Mesendoderm (in vitro differentiated cells): ENCODE measurements at regions not wholly inside any gene's neighbourhood (a gene's known extent, or its start where the extent isn't known, plus 50 kb on each side); places are given as distances from the start of the nearest gene placed in this dataset.

Experiments used
- DNase-seq: peaks from one replicate; pipeline ENCODE4 v3.0.0; 2013
- H2AK5ac ChIP-seq: 2 replicates; pipeline ENCODE4 v1.6.1; 2013; ENCODE audit warnings: low read length, inconsistent platforms
- H2BK120ac ChIP-seq: 2 replicates; pipeline ENCODE4 v1.6.1; 2013; ENCODE audit warnings: low read depth, mild to moderate bottlenecking, low read length, moderate library complexity, mixed read lengths
- H2BK15ac ChIP-seq: replicated peaks from 2 replicates; pipeline ENCODE4 v1.6.1; 2013; ENCODE audit warnings: low read depth, mild to moderate bottlenecking, moderate library complexity
- H2BK5ac ChIP-seq: 2 replicates; pipeline ENCODE4 v1.6.1; 2013; ENCODE audit warnings: low read length, inconsistent platforms
- H3K18ac ChIP-seq: 2 replicates; pipeline ENCODE4 v1.6.1; 2013; ENCODE audit warnings: mild to moderate bottlenecking, low read length, mixed read lengths
- H3K23ac ChIP-seq: one replicate; pipeline ENCODE4 v1.6.1; 2013; ENCODE audit warnings: low read length
- H3K27ac ChIP-seq: 2 replicates; pipeline ENCODE4 v1.5.1; 2013; ENCODE audit warnings: low read depth, mild to moderate bottlenecking, inconsistent platforms, low read length, moderate library complexity
- H3K27me3 ChIP-seq: 2 replicates; pipeline ENCODE4 v1.6.1; 2013; ENCODE audit warnings: low read length, control low read depth, mild to moderate bottlenecking, inconsistent platforms; ENCODE audit not compliant: insufficient read depth, poor library complexity
- H3K36me3 ChIP-seq: 2 replicates; pipeline ENCODE4 v1.6.1; 2013; ENCODE audit warnings: low read length, inconsistent platforms; ENCODE audit not compliant: control insufficient read depth, insufficient read depth
- H3K4ac ChIP-seq: one replicate; pipeline ENCODE4 v1.6.1; 2013; ENCODE audit warnings: low read depth, mild to moderate bottlenecking, low read length, moderate library complexity
- H3K4me1 ChIP-seq: 2 replicates; pipeline ENCODE4 v1.6.1; 2013; ENCODE audit warnings: low read depth, low read length, inconsistent platforms; ENCODE audit not compliant: control insufficient read depth
- H3K4me2 ChIP-seq: 2 replicates; pipeline ENCODE4 v1.6.1; 2013; ENCODE audit warnings: low read length
- H3K4me3 ChIP-seq: 2 replicates; pipeline ENCODE4 v1.5.1; 2013; ENCODE audit warnings: mild to moderate bottlenecking, low read length
- H3K56ac ChIP-seq: one replicate; pipeline ENCODE4 v1.6.1; 2013; ENCODE audit warnings: low read length
- H3K79me1 ChIP-seq: 2 replicates; pipeline ENCODE4 v1.6.1; 2013; ENCODE audit warnings: low read length, inconsistent platforms
- H3K79me2 ChIP-seq: 2 replicates; pipeline ENCODE4 v1.6.1; 2013; ENCODE audit warnings: mild to moderate bottlenecking, low read length; ENCODE audit not compliant: control insufficient read depth, insufficient read depth
- H3K9ac ChIP-seq: 2 replicates; pipeline ENCODE4 v1.6.1; 2013; ENCODE audit warnings: low read length, inconsistent platforms
- H4K5ac ChIP-seq: one replicate; pipeline ENCODE4 v1.6.1; 2013; ENCODE audit warnings: low read length
- H4K8ac ChIP-seq: one replicate; pipeline ENCODE4 v1.6.1; 2013; ENCODE audit warnings: low read depth, mild to moderate bottlenecking, control low read depth, low read length, moderate library complexity
- WGBS: extraction: QIAGEN DNeasy Blood & Tissue Kit; methylation state at CpG from one replicate; pipeline ENCODE4 v1.1.7; 2013; ENCODE audit warnings: low lambda C conversion rate, missing lambda C conversion rate; ENCODE audit not compliant: insufficient coverage; ENCODE audit errors: extremely low coverage; 5-methylcytosine and 5-hydroxymethylcytosine counted together

GRCh38 chr15:79168922-79169456, 78.4 kb upstream of the RASGRF1 start:
- no peak overlapping the region for H4K8ac ChIP-seq
- H2BK5ac ChIP-seq: no peak overlapping the region
- no peak overlapping the region for H2BK15ac ChIP-seq
- H3K4me1 ChIP-seq: peaks cover 14% of the 10 kb centered on the region
- WGBS: no CpG with 5 or more reads among the region's 6 CpGs
- no peak overlapping the region for H3K4ac ChIP-seq
- H3K4me2 ChIP-seq: no peak overlapping the region
- no peak overlapping the region for H3K27ac ChIP-seq
- no peak overlapping the region for H3K4me3 ChIP-seq
- no peak overlapping the region for H3K9ac ChIP-seq
- H2AK5ac ChIP-seq: no peak overlapping the region
- no peak overlapping the region for H4K5ac ChIP-seq
- no peak overlapping the region for H3K18ac ChIP-seq
- H3K79me2 ChIP-seq: no peaks in the 10 kb centered on the region
- H3K36me3 ChIP-seq: no peaks in the 10 kb centered on the region
- H2BK120ac ChIP-seq: no peak overlapping the region
- peak; percentile 95 for DNase-seq
- H3K23ac ChIP-seq: peak overlapping the region; percentile 57
- H3K27me3 ChIP-seq: no peaks in the 10 kb centered on the region
- H3K56ac ChIP-seq: peak overlapping the region; percentile 38
- no peaks in the 10 kb centered on the region for H3K79me1 ChIP-seq

- no peak overlapping the region for H3K56ac ChIP-seq
- no CpG with 5 or more reads among the region's 2 CpGs for WGBS
- no peak overlapping the region for H3K23ac ChIP-seq
- H3K9ac ChIP-seq: no peak overlapping the region
- no peak overlapping the region for H3K4ac ChIP-seq
- no peak overlapping the region for H2AK5ac ChIP-seq
- DNase-seq: no peak
- H3K18ac ChIP-seq: no peak overlapping the region
- H3K79me1 ChIP-seq: no peaks in the 10 kb centered on the region
- no peak overlapping the region for H3K27ac ChIP-seq
- H2BK15ac ChIP-seq: no peak overlapping the region
- H3K4me1 ChIP-seq: peaks cover 14% of the 10 kb centered on the region
- H3K36me3 ChIP-seq: no peaks in the 10 kb centered on the region
- no peak overlapping the region for H4K8ac ChIP-seq
- H3K79me2 ChIP-seq: no peaks in the 10 kb centered on the region
- no peak overlapping the region for H3K4me2 ChIP-seq
- no peak overlapping the region for H2BK5ac ChIP-seq
- H3K27me3 ChIP-seq: no peaks in the 10 kb centered on the region
- H2BK120ac ChIP-seq: no peak overlapping the region
- H4K5ac ChIP-seq: no peak overlapping the region
- H3K4me3 ChIP-seq: no peak overlapping the region
Observed at GRCh38 chr15:79167776-79168175, 77.2 kb upstream of the RASGRF1 start.

- no peaks in the 10 kb centered on the region for H3K36me3 ChIP-seq
- H3K9ac ChIP-seq: no peak overlapping the region
- no peaks in the 10 kb centered on the region for H3K79me1 ChIP-seq
- H4K8ac ChIP-seq: no peak overlapping the region
- H3K79me2 ChIP-seq: no peaks in the 10 kb centered on the region
- no peak overlapping the region for H3K56ac ChIP-seq
- no peak overlapping the region for H2BK5ac ChIP-seq
- no peak overlapping the region for H2BK120ac ChIP-seq
- no CpG with 5 or more reads among the region's 5 CpGs for WGBS
- H3K4me2 ChIP-seq: no peak overlapping the region
- H3K27me3 ChIP-seq: no peaks in the 10 kb centered on the region
- H3K27ac ChIP-seq: no peak overlapping the region
- no peak overlapping the region for H2AK5ac ChIP-seq
- H3K23ac ChIP-seq: no peak overlapping the region
- H3K4ac ChIP-seq: no peak overlapping the region
- DNase-seq: peak; percentile 3
- H3K18ac ChIP-seq: no peak overlapping the region
- H2BK15ac ChIP-seq: no peak overlapping the region
- H3K4me3 ChIP-seq: no peak overlapping the region
- no peak overlapping the region for H4K5ac ChIP-seq
- H3K4me1 ChIP-seq: peaks cover 7% of the 10 kb centered on the region
Observed at GRCh38 chr15:79166311-79166955, 75.9 kb upstream of the RASGRF1 start.

GRCh38 chr15:79164465-79164864, 73.9 kb upstream of the RASGRF1 start:
- no peak overlapping the region for H2BK120ac ChIP-seq
- H4K5ac ChIP-seq: no peak overlapping the region
- no peak for DNase-seq
- no peak overlapping the region for H3K56ac ChIP-seq
- no peaks in the 10 kb centered on the region for H3K79me1 ChIP-seq
- no peak overlapping the region for H3K4me2 ChIP-seq
- H3K79me2 ChIP-seq: no peaks in the 10 kb centered on the region
- no peaks in the 10 kb centered on the region for H3K36me3 ChIP-seq
- WGBS: no CpG with 5 or more reads among the region's 4 CpGs
- no peak overlapping the region for H3K23ac ChIP-seq
- no peak overlapping the region for H2BK5ac ChIP-seq
- no peak overlapping the region for H3K4ac ChIP-seq
- H3K9ac ChIP-seq: no peak overlapping the region
- no peak overlapping the region for H2BK15ac ChIP-seq
- no peak overlapping the region for H3K18ac ChIP-seq
- H3K27me3 ChIP-seq: no peaks in the 10 kb centered on the region
- no peak overlapping the region for H4K8ac ChIP-seq
- H2AK5ac ChIP-seq: no peak overlapping the region
- H3K4me1 ChIP-seq: peaks cover 4% of the 10 kb centered on the region
- no peak overlapping the region for H3K27ac ChIP-seq
- no peak overlapping the region for H3K4me3 ChIP-seq

GRCh38 chr15:79164043-79164442, 73.5 kb upstream of the RASGRF1 start:
- Histone ChIP-seq H3K36me3 (no peaks in the 10 kb centered on the region), H4K8ac (no peak overlapping the region), H3K4me2 (no peak overlapping the region), H2AK5ac (no peak overlapping the region), H3K27me3 (no peaks in the 10 kb centered on the region), H2BK120ac (no peak overlapping the region), H3K9ac (no peak overlapping the region), H3K4ac (no peak overlapping the region), H2BK5ac (no peak overlapping the region), H3K4me1 (peaks cover under 1% of the 10 kb centered on the region), H3K79me2 (no peaks in the 10 kb centered on the region), H3K4me3 (no peak overlapping the region), H2BK15ac (no peak overlapping the region), H3K56ac (no peak overlapping the region), H4K5ac (no peak overlapping the region), H3K18ac (no peak overlapping the region), H3K79me1 (no peaks in the 10 kb centered on the region), H3K23ac (no peak overlapping the region), H3K27ac (no peak overlapping the region)
- DNase-seq: no peak
- no CpG with 5 or more reads among the region's 4 CpGs for whole genome bisulfite sequencing

GRCh38 chr15:79163395-79163794, 72.8 kb upstream of the RASGRF1 start:
- Histone ChIP-seq H3K56ac (no peak overlapping the region), H2BK5ac (no peak overlapping the region), H2BK15ac (no peak overlapping the region), H3K18ac (no peak overlapping the region), H3K27ac (no peak overlapping the region), H2AK5ac (no peak overlapping the region), H3K4me2 (no peak overlapping the region), H3K4me1 (no peaks in the 10 kb centered on the region), H4K8ac (no peak overlapping the region), H3K27me3 (no peaks in the 10 kb centered on the region), H2BK120ac (no peak overlapping the region), H3K79me1 (no peaks in the 10 kb centered on the region), H3K4me3 (no peak overlapping the region), H3K9ac (no peak overlapping the region), H3K79me2 (no peaks in the 10 kb centered on the region), H4K5ac (no peak overlapping the region), H3K23ac (no peak overlapping the region), H3K36me3 (no peaks in the 10 kb centered on the region), H3K4ac (no peak overlapping the region)
- no peak for DNase-seq
